GM12864 (cell line): ENCODE measurements at regions not wholly inside any gene's neighbourhood (a gene's known extent, or its start where the extent isn't known, plus 50 kb on each side); places are given as distances from the start of the nearest gene placed in this dataset.

Source experiments
- DNase-seq: peaks from one replicate; pipeline ENCODE4 v3.0.0-alpha.2; 2011; ENCODE audit warnings: low read depth
- H3K4me3 ChIP-seq: 2 replicates; pipeline ENCODE4 v1.5.1; 2011; ENCODE audit warnings: mild to moderate bottlenecking, low read depth, low read length, control low read depth
- CTCF ChIP-seq: IDR thresholded peaks from 2 replicates; pipeline ENCODE4 v1.5.1; 2011; ENCODE audit warnings: low read depth, mild to moderate bottlenecking, moderate library complexity, low read length, control low read depth, inconsistent platforms; ENCODE audit errors: missing control alignments

GRCh38 chr6:62626661-62627060 is 340.6 kb upstream of the KHDRBS2 start:
- no peak for TF ChIP-seq CTCF
- no peak for DNase-seq
- no peak overlapping the region for H3K4me3 ChIP-seq

GRCh38 chr6:62623846-62624532 is 338.0 kb upstream of the KHDRBS2 start:
- H3K4me3 ChIP-seq, result no peak overlapping the region
- TF ChIP-seq CTCF, result no peak
- DNase-seq, result no peak

- no peak for DNase-seq
- no peak overlapping the region for H3K4me3 ChIP-seq
- no peak for TF ChIP-seq CTCF
These were observed 329.5 kb upstream of the KHDRBS2 start for GRCh38 chr6:62615366-62616015.

- no peak for DNase-seq
- H3K4me3 ChIP-seq, result no peak overlapping the region
- no peak for TF ChIP-seq CTCF
These were observed 328.4 kb upstream of the KHDRBS2 start for GRCh38 chr6:62614442-62614841.

- TF ChIP-seq CTCF, result no peak
These were observed 327.9 kb upstream of the KHDRBS2 start for GRCh38 chr6:62613928-62614327.

GRCh38 chr6:62612471-62612870 is 326.4 kb upstream of the KHDRBS2 start:
- DNase-seq, result no peak
- H3K4me3 ChIP-seq, result no peak overlapping the region
- TF ChIP-seq CTCF, result no peak

More at GRCh38 chr6:62613928-62614327, 327.9 kb upstream of the KHDRBS2 start:
- no peak overlapping the region for H3K4me3 ChIP-seq
- DNase-seq, result no peak

- H3K4me3 ChIP-seq, result no peak overlapping the region
- TF ChIP-seq CTCF, result no peak
- no peak for DNase-seq
These were observed 284.3 kb upstream of the KHDRBS2 start for GRCh38 chr6:62570372-62570771.
